DMS153 treated with DMSO at 0.1 percent for 48 hours (cell line): ENCODE measurements at regions not wholly inside any gene's neighbourhood (a gene's known extent, or its start where the extent isn't known, plus 50 kb on each side); places are given as distances from the start of the nearest gene placed in this dataset.

Experiments used
- DNase-seq: peaks from one replicate; lab custom pipeline; 2025; ENCODE audit not compliant: unreplicated experiment; lab: John Stamatoyannopoulos, UW

DNA sequence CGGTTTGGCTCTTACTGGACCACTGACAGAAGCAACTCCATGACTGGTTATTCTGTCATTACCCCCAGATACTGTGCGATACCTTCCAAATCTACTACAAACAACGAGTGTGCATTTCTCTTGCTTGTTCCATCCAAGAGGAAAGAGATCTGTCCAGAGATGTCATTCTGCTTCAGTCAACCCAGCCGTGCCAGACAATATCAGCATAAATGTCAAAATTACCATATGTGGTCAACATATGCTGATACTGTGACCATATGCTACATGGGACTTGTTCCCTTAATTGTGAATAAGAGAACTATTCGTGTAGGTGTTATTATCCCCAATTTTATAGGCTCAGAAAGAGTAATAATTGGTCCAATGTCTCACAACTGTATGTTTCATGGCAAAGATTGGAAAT lies 143.2 kb upstream of the PRSS1 start:
- no peak for DNase-seq

DNA sequence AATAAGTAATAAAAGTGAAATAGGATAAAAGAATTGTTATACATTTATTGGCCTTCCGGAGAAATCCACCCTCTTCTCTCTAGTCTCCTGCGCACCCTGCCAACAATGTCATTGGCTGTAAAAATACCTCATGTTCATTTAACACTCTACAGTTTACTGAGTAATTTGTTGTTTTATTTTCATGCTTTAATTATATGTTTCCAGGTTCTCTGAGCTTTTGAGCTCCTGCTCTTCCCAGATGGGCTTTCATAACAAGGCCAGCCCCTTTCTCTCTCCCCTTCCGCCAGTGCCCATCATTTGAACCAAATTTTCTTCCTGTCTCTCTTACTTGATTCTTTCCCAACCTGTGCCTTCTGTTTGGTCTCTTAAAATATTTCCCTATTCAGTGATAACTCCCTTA lies 144.6 kb upstream of the PRSS1 start:
- no peak for DNase-seq

DNA sequence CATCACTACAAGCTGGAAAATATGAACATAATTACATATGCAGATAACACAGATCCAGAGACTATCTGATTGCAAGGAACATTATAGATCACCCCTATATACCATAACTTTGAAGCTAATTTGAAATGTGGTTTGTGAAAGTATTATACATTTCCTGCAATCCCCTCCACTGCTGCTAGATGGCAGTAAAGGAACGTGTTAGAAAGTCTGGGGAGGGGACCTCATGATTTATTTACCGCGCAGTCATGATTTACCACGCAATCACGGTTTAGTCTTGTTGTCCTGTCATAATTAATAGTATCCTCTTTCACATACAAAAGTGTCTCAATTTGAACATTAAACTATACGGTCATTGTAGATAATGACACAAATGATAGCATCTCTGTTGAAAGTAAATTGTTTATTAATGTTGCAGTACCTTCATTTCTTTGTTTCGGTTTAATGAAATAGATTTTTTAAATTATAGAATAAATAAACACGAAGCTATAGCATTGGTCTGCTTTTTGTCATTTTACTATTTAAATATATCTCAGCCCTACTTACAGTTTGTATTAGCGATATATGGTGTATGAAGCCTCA lies 145.3 kb upstream of the PRSS1 start:
- peak; percentile 12 for DNase-seq

DNA sequence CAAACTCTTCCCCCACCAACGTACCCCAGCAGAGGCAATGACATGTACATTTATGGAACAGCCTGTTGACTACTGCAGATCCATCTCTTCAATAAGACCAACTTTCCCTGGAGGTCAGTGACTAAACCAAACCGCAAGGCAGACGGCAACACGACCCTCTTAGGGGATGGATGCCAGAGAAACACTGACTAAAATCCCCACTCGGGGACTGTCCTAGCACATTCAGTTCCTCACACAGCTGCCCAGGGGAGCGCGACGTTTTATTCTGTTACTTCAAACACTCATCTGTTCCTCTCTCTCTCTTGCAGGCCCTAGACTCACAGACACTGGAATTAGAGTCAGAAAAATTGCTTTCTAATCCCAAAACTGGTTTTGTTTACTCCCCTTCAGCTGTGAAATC lies 146.5 kb upstream of the PRSS1 start:
- DNase-seq, result no peak

DNA sequence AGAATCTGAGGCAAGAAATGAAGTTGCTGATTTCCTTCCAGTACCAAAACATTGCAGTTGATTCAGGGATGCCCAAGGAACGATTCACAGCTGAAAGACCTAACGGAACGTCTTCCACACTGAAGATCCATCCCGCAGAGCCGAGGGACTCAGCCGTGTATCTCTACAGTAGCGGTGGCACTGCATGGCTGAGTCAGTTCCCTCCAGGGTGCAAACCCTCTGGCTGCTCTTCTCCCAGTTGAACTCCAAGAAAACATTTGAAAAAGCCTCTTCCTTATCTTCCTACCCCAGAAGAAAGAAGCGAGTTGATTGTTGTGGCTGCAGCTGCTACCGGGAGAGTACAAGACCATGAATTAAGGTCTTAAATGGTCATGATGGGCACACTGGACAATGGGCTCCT lies 147.1 kb upstream of the PRSS1 start:
- no peak for DNase-seq

DNA sequence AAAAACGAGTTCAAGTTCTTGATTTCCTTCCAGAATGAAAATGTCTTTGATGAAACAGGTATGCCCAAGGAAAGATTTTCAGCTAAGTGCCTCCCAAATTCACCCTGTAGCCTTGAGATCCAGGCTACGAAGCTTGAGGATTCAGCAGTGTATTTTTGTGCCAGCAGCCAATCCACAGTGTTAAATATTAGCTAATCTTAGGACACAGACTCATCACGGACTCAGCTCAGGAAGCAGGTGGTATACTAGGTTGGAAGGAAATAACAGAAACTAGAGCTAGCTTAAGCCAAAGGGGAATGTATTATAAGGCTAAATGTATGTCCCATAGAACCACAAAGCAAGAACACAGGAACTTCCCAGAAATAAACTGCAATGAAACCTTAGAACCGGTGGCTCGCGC lies 151.0 kb upstream of the PRSS1 start:
- DNase-seq, result no peak

DNA sequence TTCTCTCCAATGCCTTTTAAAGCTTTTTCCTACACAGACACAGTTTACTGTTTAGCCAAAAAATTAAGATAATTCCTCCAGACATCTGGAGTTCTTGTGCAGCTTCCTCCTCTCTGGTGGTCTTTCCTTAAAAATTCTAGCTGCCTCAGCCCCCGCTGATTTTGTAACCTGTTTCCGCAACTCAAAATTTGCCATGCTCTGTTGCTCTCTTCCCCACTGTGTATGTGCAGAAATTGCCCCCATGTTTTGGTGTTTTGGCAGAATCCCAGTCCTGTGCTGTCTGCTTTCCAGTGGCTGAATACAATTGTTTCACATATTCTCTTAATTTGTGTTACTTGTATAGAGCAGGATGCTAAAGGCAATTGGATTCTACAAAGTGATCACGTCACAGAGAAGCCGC lies 151.7 kb upstream of the PRSS1 start:
- DNase-seq, result no peak

DNA sequence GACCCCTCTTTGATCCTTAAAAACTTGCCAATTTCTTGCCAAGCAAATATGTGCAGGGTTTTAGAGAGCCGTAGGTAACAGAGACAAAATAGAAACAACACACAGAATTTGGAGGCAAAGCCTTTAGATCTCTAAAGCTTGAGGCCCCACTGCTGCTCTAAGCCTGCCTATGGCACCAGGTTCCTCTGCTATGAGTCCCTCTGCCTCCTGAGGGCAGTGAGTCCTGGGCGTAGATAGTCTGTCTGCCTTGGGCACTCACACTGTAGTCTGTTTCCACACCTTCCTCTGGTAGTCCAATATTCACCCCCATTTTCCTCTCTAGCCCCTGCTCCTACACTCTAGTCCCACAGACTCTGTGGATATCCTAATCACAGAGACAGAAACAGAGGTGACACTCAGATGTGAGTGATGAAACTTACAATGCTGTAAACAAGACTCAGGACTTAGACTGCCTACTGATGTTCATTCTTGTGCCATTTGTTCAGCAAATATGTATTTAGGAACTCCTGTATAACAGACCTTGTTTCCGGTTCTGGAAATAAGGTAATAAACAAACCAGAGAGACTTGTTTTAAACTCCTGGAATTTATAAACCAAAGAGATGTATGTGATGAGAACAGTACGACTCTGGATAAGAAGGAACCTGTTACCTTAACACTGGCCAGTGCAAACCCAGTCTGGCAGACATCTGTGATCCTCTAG lies 153.3 kb upstream of the PRSS1 start:
- no peak for DNase-seq

DNA sequence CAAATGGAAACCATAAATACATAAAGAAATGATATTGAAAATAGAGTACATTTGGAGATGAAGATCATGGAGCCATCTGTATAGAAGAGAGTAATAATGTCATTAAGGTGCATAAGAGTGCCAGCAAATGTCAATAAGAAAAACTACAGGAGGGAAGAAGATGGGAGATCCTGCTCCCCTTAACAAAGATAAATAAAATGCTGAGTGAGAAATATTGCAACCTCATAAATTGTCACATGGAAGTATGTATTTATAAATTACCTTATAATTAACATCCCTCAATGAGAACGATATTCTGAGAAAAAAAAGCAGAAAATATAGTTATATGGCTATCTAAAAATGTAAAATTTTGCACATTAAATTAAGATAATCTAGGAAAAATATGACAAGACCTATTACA lies 155.2 kb upstream of the PRSS1 start:
- no peak for DNase-seq

DNA sequence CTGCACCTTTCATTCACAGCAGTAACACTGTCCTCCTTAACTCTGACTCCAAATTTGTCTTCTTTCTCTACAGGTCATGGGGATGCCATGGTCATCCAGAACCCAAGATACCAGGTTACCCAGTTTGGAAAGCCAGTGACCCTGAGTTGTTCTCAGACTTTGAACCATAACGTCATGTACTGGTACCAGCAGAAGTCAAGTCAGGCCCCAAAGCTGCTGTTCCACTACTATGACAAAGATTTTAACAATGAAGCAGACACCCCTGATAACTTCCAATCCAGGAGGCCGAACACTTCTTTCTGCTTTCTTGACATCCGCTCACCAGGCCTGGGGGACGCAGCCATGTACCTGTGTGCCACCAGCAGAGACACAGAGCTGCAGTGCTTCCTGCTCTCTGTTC lies 156.2 kb upstream of the PRSS1 start:
- no peak for DNase-seq

DNA sequence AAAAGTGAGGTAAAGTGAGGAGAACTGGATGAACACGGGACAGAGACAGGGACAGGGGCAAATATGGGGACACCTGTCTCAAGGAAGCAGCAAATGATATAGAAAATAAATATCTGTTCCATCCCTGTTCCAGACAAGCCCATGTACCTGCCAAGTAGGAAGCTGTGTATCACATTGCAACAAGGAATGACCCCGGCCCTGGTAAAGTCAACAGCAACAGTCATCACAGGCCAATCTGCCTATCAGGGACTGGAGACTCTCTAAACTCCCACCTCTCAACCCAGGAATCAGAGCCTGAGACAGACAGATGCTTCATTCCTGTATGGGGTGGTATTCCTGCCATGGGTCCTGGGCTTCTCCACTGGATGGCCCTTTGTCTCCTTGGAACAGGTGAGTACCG lies 156.6 kb upstream of the PRSS1 start:
- DNase-seq, result no peak

DNA sequence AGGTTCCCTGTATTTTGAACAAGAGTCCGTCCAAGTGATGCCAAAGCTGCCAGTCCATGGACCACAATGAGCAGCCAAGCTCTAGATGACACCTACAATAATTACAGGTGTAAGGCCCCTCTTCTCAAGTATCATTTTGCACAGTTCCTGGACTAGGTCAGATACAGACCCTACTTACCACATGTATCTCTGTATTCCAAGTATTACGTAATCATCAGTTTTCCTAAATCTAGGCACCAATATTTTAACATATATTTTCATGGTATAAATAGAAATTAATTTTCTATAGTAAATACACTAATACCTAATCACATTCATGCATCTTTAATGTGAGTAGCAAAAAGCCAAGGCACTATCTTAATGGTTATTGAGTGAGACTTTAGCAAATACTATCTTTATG lies 157.0 kb upstream of the PRSS1 start:
- no peak for DNase-seq

DNA sequence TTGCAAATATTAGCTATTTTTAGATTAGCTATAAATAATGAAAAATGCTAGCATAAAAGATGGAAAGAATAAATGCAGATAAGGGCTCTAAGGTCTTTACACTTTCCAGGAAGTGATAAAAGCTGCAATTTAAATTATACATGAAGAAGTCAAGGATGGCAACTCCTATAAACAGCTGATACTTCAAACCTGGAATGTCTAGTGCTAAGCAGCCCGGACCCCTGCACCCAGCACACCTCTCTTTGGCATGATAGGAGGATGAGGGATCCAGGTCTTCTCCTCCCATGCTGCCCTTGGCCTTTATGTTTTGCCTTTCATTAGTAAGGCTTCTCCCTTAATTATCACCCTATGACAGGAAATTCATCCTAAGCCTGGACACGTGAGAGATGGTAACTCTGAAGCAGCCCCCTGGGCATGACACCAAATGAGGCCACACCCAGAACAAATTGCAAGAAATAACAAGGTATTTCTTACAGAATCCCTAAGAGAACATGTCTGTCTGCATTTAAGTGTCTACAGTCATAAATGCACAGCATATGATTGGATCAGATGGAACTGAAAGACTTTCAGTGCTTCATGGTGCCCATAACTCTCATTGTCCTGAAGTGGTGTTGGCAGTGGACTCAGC lies 158.3 kb upstream of the PRSS1 start:
- DNase-seq, result no peak

DNA sequence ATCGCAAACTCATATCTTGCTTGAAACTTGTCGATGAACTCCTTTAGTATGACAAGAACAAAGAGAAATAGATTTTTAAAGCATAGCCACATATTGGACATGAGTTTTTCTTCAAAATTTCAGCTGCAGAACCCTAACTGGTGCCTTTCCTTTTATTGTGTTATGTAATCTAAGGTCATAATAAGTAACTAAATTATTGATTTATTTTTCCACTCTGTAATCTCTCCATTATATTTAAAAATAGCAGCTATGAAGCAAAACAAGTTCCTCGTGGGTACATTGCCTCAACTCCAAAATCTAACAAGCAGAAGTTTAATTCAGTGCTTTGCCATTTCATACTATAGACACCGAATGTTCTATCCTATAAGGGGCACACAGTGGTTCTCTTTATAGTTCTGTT lies 159.2 kb upstream of the PRSS1 start:
- no peak for DNase-seq

DNA sequence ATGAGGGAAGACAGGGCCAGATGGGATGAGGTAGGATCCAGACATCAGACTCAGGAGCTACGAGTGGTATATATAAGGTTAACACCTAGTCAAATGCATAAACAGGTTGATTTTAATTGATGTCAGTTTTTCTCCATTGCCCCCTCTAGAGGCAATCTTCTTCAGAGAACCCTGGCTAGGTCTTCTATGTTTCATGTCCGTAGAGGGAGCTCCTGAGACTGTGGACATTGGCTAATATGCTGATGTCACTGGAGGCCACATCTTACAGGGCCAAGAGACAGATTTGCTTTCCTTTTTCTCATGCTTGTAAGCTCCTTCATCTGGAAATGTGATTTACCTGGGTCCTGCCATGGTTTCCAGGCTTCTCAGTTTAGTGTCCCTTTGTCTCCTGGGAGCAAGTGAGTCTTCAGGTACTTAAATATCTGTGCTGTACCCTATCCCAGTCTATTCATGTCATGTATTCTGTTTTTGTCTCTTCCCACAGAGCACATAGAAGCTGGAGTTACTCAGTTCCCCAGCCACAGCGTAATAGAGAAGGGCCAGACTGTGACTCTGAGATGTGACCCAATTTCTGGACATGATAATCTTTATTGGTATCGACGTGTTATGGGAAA lies 161.6 kb upstream of the PRSS1 start:
- peak; percentile 12 for DNase-seq

DNA sequence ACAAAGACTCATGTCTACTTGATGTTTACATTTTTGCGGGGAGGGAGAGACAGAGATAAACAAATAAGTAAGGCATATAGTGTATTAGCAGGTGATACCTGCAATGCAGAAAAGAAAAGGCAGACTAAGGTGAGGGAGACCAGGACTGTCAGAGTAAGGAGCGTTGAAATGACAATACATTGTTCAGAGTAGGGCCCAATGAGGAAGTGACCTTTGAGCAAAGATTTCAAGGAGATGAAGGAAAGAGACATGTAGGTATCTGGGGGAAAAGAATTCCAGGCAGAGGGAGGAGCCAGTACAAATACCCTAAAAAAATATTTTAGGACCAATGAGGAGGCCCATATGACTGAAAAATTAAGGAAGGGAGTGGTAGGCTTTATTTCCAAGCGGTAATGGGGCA lies 162.7 kb upstream of the PRSS1 start:
- no peak for DNase-seq

DNA sequence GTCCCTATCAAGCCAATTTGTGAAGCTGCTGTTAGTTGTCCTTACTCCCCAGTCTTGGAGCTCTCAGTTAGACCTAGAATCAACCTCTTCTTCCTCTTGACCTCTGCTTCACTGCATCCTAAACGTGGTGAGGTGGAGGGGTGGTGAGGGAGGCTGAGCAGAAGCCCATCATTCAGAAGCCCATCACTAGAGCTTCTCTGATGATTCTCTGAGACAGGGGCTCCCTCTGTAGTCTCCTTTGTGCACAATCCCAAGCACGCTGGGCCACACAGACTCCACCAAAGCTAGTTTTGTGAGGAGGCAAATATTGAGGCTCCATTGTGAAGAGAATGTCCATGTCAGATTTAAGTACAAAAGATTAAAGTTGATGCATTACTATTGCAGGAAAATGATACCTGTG lies 163.8 kb upstream of the PRSS1 start:
- DNase-seq, result no peak

DNA sequence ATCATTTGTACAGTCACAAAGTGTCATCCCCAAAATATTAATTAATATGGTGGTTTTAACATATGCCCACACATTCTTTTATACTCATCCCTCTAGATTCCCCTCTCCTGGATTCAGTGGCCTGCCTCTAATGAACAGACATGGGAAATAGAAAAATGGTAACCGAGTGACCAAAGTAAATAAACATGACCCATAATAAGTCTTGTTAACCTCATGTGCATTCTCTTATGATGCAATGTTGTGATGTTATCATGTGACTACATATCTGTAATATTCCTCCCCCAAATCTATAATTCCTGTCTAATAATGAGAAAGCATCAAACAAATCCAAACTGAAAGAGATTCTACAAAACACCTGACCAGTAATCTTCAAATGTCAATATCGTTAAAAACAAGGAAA lies 164.5 kb upstream of the PRSS1 start:
- no peak for DNase-seq

DNA sequence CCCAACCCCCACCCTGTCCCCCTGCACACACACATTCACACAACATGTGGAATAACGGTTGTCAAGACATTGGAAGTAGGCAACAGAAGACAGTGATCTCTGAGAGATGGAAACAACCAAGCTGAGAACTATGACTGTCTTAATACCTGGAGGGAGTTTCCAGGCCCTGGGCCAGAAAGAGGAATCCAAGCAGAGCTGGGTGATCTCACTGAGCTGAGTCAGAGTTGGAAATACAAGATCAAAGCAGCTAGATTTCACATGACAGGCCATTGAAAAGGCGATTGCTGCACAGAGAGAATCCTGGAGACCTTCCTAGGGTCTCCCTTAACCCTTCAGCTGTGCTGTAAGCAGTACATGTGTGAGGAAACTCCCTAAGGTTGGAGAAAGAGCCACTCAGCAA lies 165.8 kb upstream of the PRSS1 start:
- no peak for DNase-seq

DNA sequence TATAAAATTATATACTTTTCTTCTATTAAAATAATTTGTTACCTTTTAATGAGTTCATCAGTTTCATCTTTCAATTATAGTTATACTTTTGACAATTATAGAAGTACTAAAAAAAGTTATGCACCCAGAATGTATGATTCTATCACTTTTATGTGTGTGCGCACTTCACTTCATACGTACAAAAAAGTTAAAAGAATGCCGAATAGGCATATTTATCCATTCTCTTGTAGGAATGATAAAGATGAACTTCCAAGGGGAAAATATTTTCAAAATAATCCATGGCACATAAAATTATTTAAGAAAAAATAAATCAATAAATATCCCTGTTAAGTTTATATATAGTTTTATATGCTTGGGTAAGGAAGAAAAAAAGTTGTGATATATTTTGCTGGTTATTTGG lies 166.9 kb upstream of the PRSS1 start:
- no peak for DNase-seq

DNA sequence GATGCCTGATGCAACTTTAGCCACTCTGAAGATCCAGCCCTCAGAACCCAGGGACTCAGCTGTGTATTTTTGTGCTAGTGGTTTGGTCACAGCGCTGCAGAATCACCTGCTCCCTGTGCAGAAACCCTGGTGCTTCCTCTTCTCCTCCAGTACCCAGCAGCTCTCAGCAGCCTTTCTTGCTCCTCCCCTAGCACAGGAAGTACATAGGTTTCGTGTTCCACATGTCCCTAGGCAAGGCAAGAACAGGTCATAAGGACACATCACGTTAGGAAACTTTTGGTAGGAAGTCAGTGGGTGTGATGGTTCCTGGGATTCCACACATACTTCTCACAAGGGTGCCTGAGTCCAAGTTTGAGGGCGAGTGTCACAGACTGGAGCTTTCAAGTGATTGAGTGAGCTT lies 167.9 kb upstream of the PRSS1 start:
- no peak for DNase-seq

DNA sequence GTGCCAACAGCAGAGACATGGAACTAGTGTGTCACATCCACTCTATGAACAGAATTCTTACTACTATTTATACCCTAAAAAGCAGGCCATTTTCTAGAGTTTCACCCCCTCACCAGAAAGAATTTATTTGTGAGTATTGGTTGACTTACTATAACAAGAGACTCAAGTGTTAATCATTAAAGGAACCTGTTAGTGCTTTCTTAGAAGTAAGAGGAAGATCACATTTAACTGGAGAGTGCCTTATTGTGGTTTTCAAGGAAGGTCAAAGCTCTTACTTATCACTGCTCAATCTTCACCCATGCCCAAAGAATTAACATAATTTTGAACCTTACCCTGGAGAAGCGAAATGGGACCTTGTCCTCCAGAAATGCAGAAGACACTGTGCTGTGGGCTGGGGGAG lies 169.3 kb upstream of the PRSS1 start:
- DNase-seq, result no peak
